ENCODE measurements at regions not wholly inside any gene's neighbourhood (a gene's known extent, or its start where the extent isn't known, plus 50 kb on each side); places are given as distances from the start of the nearest gene placed in this dataset.
"Not testable (repeated sequence)": the region's sequence is repeated elsewhere in the genome, so short reads cannot be mapped to it uniquely, and the experiment has no call there.

DNA sequence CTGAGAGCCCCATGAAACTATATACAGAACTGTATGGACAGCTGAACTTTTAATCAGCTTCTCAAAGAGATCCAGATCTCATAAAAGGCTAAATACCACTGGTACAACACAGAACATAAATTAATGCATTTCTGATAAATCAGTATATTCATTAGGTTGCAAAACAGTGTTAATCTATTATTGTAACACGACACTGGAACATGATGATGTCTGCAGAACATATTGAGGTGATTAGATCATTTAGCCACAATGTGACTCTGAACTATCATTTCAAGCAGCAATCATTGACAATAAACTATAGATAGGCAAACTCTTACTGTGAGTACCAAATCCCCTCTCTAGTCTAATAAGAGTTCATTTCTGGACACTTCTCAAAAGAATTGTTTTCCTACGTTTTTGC, 50.3 kb downstream of the GASK1B start:
- DNase-seq (ENCODE audit: low read depth) = no peak

DNA sequence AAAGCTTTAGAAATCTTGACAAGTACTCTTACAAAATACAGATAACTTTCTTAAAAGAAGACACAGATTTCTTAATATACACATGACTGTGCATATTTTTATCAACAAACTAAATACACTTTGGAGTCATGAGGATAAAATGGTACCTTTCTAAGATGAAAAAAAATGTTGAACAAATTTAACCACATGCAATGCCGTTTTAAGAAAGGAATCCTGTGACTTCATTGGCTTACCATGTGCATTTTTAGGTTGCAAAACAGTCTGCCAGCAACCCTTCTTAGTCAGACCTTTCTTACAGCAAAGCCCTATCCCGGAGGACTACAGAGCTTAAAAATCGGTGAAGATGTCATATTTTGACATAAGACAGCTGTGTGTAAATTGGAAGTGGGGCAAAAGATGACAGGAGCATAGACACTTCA, 51.7 kb downstream of the GASK1B start:
- no peak for DNase-seq (ENCODE audit: low read depth)

DNA sequence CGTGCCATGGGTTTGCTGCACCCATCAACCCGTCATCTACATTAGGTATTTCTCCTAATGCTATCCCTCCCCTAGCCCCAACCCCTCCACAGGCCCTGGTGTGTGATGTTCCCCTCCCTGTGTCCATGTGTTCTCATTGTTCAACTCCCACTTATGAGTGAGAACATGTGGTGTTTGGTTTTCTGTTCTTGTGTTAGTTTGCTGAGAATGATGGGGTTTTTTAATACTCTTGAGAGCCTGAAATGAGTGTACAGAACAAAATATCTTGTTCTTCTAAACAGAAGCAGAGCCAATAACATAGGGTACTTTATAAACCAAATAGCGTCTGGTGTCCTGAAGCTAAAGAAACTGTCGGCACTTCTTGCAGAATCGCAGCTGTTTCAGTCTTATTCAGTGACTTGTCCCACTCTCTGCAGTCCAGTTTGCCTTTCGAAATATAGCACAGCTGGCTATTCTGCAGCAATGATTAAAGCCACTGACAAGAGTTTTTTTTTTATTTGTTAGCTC, 52.1 kb downstream of the GASK1B start:
- DNase-seq (ENCODE audit: low read depth) = not testable (repeated sequence)

DNA sequence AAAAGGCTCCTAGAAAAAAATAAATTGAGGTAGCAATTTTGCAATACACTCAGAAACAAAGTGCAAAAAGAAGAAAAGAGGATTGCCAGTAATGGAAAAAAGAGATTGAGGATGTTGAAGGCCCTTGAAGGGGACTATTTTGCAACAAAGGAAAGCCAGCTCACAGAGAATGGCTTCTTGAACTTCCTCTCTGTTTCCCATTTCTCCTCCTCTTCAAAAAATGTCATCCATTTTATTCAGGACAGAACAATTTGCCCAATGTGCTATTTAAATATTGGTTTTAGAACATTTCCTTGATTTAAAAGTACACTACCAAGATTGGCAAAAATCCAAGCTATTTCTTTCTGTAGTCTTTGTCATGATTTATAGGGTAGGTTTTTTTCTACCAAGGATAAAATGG, 60.2 kb downstream of the GASK1B start:
- no peak for DNase-seq (ENCODE audit: low read depth)

DNA sequence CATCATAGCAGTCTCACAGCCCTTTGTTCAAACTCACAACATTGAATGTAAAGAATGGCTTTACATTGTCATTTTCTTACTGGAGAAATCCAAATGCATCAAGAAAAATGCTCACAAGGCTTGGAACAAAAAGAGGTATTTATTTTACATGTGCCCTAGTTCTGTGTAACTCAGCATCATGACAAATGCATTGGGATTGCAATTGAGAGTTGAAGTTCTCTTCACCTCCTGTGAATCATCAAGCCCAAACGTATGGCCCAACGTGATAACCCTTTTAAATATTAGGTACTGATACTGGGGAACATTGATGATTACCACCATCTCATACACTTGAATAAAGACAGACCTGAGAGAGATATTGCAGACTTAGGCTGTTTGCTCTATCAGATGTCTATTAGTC, 61.6 kb downstream of the GASK1B start:
- DNase-seq (ENCODE audit: low read depth) = no peak

- DNase-seq (ENCODE audit: low read depth) = no peak
Observed at GRCh38 chr4:158102904-158103303, 69.9 kb downstream of the GASK1B start.

DNA sequence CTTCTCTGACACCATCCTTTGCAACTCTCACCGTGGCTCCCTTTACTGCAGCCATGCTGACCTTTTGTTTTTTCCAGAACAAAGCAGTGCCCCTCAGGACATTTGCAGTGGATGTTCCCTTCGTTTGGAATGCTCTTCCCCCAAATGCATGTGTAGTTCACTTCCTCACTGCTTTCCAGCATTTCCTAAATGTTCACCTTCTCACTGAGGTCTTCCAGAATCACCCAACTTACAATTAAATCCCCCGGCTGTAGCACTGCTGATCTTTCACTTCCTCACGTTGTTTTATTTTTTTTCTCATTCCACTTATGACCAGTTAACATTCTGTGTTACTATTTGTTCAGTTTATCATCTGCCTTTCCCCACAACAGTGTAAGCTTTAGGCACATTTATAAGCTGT, 73.1 kb downstream of the GASK1B start:
- DNase-seq (ENCODE audit: low read depth) = no peak

DNA sequence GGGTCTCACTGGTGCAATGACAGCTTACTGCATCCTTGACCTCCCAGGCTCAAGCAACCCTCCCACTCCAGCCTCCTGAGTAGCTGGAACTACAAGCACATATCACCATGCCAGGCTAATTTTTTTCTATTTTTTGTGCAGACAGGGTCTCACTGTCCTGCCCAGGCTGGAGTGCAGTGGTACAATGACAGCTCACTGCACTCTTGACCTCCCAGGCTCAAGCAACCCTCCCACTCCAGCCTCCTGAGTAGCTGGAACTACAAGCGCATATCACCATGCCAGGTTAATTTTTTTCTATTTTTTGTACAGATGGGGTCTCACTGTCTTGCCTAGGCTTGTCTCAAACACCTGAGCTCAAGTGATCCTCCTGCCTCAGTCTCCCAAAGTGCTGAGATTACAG, 74.0 kb downstream of the GASK1B start:
- no peak for DNase-seq (ENCODE audit: low read depth)

DNA sequence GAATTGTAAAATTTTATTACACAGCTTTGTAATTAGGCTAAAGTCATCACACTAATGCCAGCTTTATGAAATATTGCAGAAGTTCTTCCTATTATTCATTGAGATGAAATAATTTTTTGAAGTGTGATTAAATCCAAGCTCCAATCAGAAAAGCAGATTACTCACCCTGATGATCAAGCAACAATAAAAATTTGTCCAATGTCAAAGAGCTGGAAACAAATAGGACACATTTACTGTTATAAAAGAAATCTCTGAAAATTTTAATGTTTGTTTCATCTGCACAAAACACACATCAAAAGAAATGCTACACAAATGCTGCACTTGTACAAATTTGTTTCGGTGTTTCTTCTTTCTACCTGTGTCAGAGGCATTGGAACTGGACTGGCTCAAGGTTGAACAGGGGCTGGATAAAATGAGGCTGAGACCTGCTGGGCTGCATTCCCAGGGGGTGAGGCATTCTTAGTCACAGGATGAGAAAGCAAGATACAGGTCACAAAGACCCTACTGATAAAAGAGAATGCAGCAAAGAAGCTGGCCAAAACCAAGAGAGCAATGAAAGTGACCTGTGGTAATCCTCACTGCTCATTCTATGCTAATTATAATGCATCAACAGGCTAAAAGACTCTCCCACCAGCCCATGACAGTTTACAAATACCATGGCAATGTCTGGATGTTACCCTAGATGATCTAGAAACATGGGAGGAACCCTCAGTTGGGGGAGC, 78.3 kb downstream of the GASK1B start:
- DNase-seq (ENCODE audit: low read depth) = no peak

DNA sequence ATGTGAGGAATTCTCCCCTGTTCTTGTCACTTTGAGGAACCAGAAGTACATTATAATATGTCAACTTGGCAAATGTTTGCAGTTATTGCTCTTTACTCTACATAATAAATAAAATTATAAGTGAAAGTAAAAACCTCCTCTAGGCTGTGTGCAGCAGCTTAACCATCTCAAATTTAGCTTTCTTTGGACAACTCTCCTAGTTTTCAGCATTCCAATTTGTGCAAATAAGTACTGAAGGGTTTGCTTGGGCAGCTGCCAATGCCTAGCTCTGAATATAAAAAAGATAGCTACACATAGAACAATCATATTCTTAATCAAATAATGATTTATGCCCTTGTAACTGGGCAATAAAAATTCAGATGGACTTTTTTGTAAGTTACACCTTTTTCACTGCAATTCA, 82.5 kb downstream of the GASK1B start:
- no peak for DNase-seq (ENCODE audit: low read depth)

GRCh38 chr4:158089897-158090296, 82.9 kb downstream of the GASK1B start:
- not testable (repeated sequence) for DNase-seq (ENCODE audit: low read depth)

DNA sequence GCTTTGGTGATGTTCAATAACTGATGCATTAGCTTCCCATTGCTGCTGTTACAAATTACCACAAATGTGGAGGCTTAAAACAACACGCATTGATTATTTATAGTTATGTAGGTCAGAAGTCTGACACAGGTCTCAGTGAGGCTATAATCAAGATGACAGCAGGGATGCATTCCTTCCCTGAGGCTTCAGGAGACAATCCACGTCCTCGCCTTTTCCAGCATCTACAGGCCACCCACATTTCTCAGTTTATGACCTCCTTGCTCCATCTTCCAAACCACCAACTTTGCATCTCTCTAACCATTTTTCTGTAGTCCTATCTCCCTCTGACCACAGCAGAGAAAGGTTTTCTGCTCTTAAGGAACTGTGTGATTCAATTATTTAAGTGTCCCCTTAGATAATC, 92.5 kb downstream of the GASK1B start:
- no peak for DNase-seq (ENCODE audit: low read depth)

GRCh38 chr4:158079661-158080060, 93.2 kb downstream of the GASK1B start:
- no peak for DNase-seq (ENCODE audit: low read depth)

GRCh38 chr4:158077835-158078234, 95.0 kb downstream of the GASK1B start:
- DNase-seq (ENCODE audit: low read depth) = no peak

GRCh38 chr4:158074851-158075250, 98.0 kb downstream of the GASK1B start:
- DNase-seq (ENCODE audit: low read depth) = no peak

DNA sequence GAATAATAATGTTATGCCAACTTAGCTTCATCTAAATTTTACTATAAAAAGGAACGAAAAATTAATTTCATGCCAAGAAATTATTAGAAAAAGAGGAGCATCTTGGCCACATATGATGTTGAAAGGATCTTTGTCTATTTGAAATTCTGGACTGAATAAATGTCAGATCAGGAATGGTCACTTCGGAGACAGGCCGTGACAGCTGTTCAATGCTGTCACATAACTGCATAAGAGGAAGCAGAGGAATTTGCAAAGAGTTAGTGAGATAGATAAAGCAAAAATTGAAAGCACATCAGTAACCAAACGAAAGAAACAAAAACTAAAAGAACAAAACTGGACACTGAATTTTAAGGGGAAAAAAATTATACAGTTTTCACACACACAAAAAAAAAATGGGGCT, 100.9 kb downstream of the GASK1B start:
- DNase-seq (ENCODE audit: low read depth) = no peak

DNA sequence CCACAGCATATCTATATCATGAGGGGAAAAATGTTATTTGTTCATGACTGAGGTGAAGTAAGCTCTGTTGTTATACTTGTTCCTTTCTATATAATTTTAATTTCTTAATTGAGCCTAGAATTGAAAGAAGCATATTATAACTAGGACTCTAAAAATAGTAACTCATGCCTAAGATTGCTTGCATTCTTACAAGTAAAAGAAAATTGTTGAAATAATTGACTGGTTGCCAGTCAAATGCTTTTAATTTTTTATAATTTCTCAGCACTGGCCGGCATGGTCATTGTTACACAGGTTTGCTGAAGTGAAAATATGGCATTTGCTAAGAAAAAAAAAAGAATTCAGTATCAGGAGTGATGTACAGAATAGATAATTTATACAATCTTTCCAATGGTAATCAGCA, 104.8 kb downstream of the GASK1B start:
- no peak for DNase-seq (ENCODE audit: low read depth)

DNA sequence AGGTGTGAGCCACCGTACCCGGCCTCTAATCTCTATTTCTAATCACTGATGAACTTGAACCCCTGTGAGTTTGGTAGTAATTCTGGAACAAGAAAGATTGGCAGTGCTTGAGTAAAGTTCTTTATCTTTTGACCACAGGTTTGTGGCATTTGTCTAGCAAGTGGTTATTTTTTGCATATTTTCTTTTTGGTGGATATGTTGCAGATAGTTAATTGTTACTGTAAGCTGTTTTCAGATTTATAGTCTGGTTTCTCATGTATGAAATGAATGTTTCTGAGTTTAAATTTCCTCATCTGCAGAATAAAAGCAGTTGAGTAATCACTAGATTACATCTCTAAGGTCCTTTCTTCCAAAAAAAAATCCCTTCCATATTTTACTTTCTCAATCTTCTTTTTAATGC, 105.2 kb downstream of the GASK1B start:
- DNase-seq (ENCODE audit: low read depth) = no peak

- no peak for DNase-seq (ENCODE audit: low read depth)
Observed at GRCh38 chr4:158065603-158066002, 107.2 kb downstream of the GASK1B start.

- no peak for DNase-seq (ENCODE audit: low read depth)
Observed at GRCh38 chr4:158065176-158065575, 107.6 kb downstream of the GASK1B start.

DNA sequence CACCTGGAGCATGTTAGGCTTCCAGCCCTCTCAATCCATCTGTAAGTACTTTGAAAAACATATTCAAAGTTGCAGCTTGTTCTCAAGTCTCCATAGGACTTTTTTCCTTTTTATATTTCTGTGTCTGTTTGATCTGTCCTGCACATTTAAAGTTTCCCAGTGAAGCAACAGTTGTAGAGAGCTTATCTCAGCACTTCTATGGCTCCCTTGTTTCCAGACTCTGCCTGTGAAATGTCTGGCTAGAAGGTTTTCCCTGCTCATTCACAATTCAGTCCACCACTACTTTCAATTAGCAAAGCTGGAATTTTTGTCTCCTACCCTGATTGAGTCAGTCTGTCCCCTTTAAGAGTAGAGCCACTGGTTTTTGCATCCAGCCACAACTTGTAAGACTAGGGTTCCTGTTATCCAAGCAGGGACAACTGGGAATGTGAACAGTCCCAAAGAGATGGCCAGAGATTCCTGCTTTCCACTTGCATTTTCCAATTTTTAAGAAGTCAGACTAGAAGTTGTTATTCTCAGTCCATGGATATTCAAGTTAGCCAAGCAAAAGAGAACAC, 116.1 kb downstream of the GASK1B start:
- DNase-seq (ENCODE audit: low read depth) = no peak

DNA sequence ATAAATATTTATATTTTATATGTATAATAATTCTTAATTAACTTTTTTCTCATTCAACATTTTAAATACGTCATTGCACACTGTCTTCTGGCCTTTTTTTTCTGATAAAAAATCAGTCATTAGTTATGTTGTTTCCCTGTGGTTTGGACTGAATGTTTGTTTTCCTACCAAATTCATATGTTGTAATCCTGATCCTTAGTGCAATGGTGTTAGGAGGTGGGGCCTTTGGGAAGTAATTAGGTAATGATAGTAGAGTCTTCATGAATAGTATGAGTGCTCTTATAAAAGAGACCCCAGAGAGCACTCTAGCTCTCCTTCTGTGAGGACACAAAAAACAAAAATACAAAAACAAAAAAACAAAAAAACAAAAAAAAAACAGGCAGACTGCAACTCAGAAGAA, 117.2 kb downstream of the GASK1B start:
- no peak for DNase-seq (ENCODE audit: low read depth)

- DNase-seq (ENCODE audit: low read depth) = no peak
Observed at GRCh38 chr4:158053801-158054200, 119.0 kb downstream of the GASK1B start.

- DNase-seq (ENCODE audit: low read depth) = no peak
Observed at GRCh38 chr4:158053086-158053485, 119.7 kb downstream of the GASK1B start.

Data from activated gamma-delta T cell treated with anti-CD3 and anti-CD28 coated beads, Interleukin-2, amount 50 U/mL, for 16 hours (primary cell).